HCT116 (cell line): ENCODE measurements at regions not wholly inside any gene's neighbourhood (a gene's known extent, or its start where the extent isn't known, plus 50 kb on each side); places are given as distances from the start of the nearest gene placed in this dataset.

Experiments used
- ATAC-seq: fragments of 200-7000 bp; cut with Tn5 transposase; 2 replicates; pipeline ENCODE4 v1.9.1; 2020; ENCODE audit warnings: mild to moderate bottlenecking, moderate library complexity
- BruUV-seq: library from RNA; stranded (reverse); fragments of 400-500 nt; replicated peaks from 2 replicates; lab custom pipeline; 2021; lab: Mats Ljungman, UMichigan
- CTCF ChIA-PET: fragments of 300-600 bp; sonication (Branson Sonifier 250); formaldehyde crosslinking; loops from one replicate; lab custom pipeline; 2021; ENCODE audit warnings: antibody characterized with exemption; lab: Charles Lee
- POLR2A ChIA-PET: fragments of 300-600, 350-600 bp; sonication (Branson Sonifier 250); formaldehyde crosslinking; loops from one replicate; lab custom pipeline; 2021; ENCODE audit warnings: antibody characterized with exemption; lab: Charles Lee
- RAD21 ChIA-PET, 2 experiments: fragments of 300-600 bp; sonication (Branson Sonifier 250); formaldehyde crosslinking; loops; one replicate each; lab custom pipeline; 2023; ENCODE audit warnings: low total read pairs in 2 of 2; ENCODE audit not compliant: uncharacterized antibody in 2 of 2, unreplicated experiment in 2 of 2, low non-redundant PET in 1 of 2; lab: Charles Lee
- DNase-seq: peaks from one replicate; pipeline ENCODE4 v3.0.0-alpha.2; 2010; ENCODE audit warnings: low read depth, low spot score
- H2AFZ ChIP-seq: fragments of 200-600 bp; shearing (Covaris generic), sonication (generic); 2 replicates; pipeline ENCODE4 v1.6.1; 2017; ENCODE audit warnings: low read depth, mixed run types, mixed read lengths, antibody characterized with exemption, low read length; ENCODE audit not compliant: poor library complexity, severe bottlenecking
- H3K27ac ChIP-seq: 2 replicates; pipeline ENCODE4 v1.5.1; 2012; ENCODE audit warnings: low read depth, low read length
- H3K27me3 ChIP-seq: fragments of 200-600 bp; sonication (generic); 2 replicates; pipeline ENCODE4 v1.6.1; 2016; ENCODE audit warnings: mixed run types, low read length, mixed read lengths; ENCODE audit not compliant: insufficient read depth
- H3K36me3 ChIP-seq, 2 experiments: fragments of 200-500 bp in 1 of 2; fragments of 200-600 bp in 1 of 2; sonication (Bioruptor generic) in 1 of 2; sonication (generic) in 1 of 2; 2 replicates each; pipeline versions ENCODE4 v1.5.1 to v1.6.1; 2014 to 2016; ENCODE audit warnings: low read length in 2 of 2, inconsistent platforms in 1 of 2, mixed read lengths in 1 of 2, mixed run types in 1 of 2; ENCODE audit not compliant: insufficient read depth in 2 of 2, control insufficient read depth in 1 of 2
- H3K4me1 ChIP-seq, 2 experiments: fragments of 200-600 bp in 1 of 2; sonication (generic) in 1 of 2; 2 replicates each; pipeline versions ENCODE4 v1.5.1 to v1.6.1; 2012 to 2017; ENCODE audit warnings: low read length in 2 of 2, inconsistent platforms in 1 of 2, mild to moderate bottlenecking in 1 of 2, mixed read lengths in 1 of 2, mixed run types in 1 of 2, moderate library complexity in 1 of 2; ENCODE audit not compliant: insufficient read depth in 2 of 2, control insufficient read depth in 1 of 2
- H3K4me2 ChIP-seq: fragments of 200-600 bp; sonication (generic); 2 replicates; pipeline ENCODE4 v1.6.1; 2017; ENCODE audit warnings: mixed run types, low read length, mixed read lengths
- H3K4me3 ChIP-seq, 2 experiments: fragments of 200-600 bp in 1 of 2; sonication (generic) in 1 of 2; replicated peaks in 1 of 2; 2 replicates each; pipeline ENCODE4 v1.5.1; 2011 to 2016; ENCODE audit warnings: low read length in 2 of 2, control low read depth in 1 of 2, low read depth in 1 of 2, mild to moderate bottlenecking in 1 of 2, mixed read lengths in 1 of 2, mixed run types in 1 of 2
- H3K79me2 ChIP-seq: fragments of 200-600 bp; sonication (generic); 2 replicates; pipeline ENCODE4 v1.6.1; 2017; ENCODE audit warnings: mild to moderate bottlenecking, mixed run types, low read length, moderate library complexity, mixed read lengths; ENCODE audit not compliant: insufficient read depth
- H3K9ac ChIP-seq: fragments of 200-600 bp; sonication (generic); 2 replicates; pipeline ENCODE4 v1.6.1; 2016; ENCODE audit warnings: low read length, mixed read lengths
- H3K9me2 ChIP-seq: fragments of 200-600 bp; sonication (generic), shearing (Covaris generic); 2 replicates; pipeline ENCODE4 v1.6.1; 2017; ENCODE audit warnings: mixed run types, mild to moderate bottlenecking, moderate library complexity; ENCODE audit not compliant: insufficient read depth
- H3K9me3 ChIP-seq, 2 experiments: fragments of 200-500 bp in 1 of 2; fragments of 200-600 bp in 1 of 2; sonication (Bioruptor generic) in 1 of 2; sonication (generic) in 1 of 2; 2 replicates each; pipeline ENCODE4 v1.6.1; 2014 to 2017; ENCODE audit warnings: low read length in 2 of 2, mixed read lengths in 2 of 2, inconsistent platforms in 1 of 2, low read depth in 1 of 2, mild to moderate bottlenecking in 1 of 2, mixed run types in 1 of 2, moderate library complexity in 1 of 2; ENCODE audit not compliant: control insufficient read depth in 1 of 2, insufficient read depth in 1 of 2
- H4K20me1 ChIP-seq: fragments of 200-600 bp; sonication (generic), shearing (Covaris generic); 2 replicates; pipeline ENCODE4 v1.6.1; 2017; ENCODE audit warnings: mixed run types, mild to moderate bottlenecking, moderate library complexity; ENCODE audit not compliant: insufficient read depth
- EZH2 ChIP-seq: fragments of 200-600 bp; sonication (generic); IDR thresholded peaks from 2 replicates; pipeline ENCODE4 v1.6.1; 2017; ENCODE audit warnings: antibody characterized with exemption, mixed run types
- RAD21 ChIP-seq: IDR thresholded peaks from 2 replicates; pipeline ENCODE4 v1.6.1; 2012; ENCODE audit warnings: low read depth, mild to moderate bottlenecking
- SRF ChIP-seq: IDR thresholded peaks from 2 replicates; pipeline ENCODE4 v1.6.1; 2012; ENCODE audit warnings: low read depth
- intact Hi-C: fragments of 100-400 bp; cut with micrococcal nuclease; formaldehyde crosslinking; loops from 2 replicates; pipeline ENCODE4 v1.10.0; 2022

DNA sequence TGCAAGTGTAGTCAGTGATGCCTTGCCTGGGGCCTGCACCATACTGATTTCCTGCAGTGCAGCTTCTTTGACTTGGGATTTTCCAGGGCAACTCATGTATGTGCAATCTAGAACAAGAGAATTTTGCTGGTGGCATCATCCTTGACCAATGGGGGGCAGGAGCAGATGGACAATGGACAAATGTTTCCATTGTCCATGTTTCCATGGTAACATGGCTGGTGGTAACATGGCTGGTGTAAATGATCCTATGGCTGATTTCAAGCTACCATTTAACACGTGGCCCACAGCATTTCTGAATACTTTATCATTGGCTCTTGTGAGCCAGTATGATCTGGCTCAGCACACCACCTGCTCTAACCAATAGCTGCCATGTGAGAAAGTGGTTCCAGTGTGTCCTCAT is 130.1 kb upstream of the OSMR start:
- TF ChIP-seq SRF, result no peak
- BruUV-seq, result no TSS peak
- intact Hi-C loops, result no loop called here
- no peak overlapping the region for H3K4me2 ChIP-seq
- H3K9me3 ChIP-seq, result no peaks in the 10 kb centered on the region
- ChIA-PET CTCF (interaction anchor here (1.4 to 1.5 kb wide), 2 partner anchors 274 to 333 kb away, joined by 3 to 4 read pairs; no protein-coding TSS in a partner anchor), RAD21 (no interaction called here), POLR2A (no interaction called here)
- no peaks in the 10 kb centered on the region for H3K9me2 ChIP-seq
- no peaks in the 10 kb centered on the region for H3K36me3 ChIP-seq
- no peak overlapping the region for H3K9ac ChIP-seq
- no peak overlapping the region for H3K4me3 ChIP-seq
- no peaks in the 10 kb centered on the region for H3K4me1 ChIP-seq
- ATAC-seq, result no peak
- no peaks in the 10 kb centered on the region for H3K79me2 ChIP-seq
- no peaks in the 10 kb centered on the region for H3K27me3 ChIP-seq
- H3K27ac ChIP-seq, result no peak overlapping the region
- H4K20me1 ChIP-seq, result no peaks in the 10 kb centered on the region
- peak; percentile 10 for DNase-seq
- no peak overlapping the region for H2AFZ ChIP-seq

DNA sequence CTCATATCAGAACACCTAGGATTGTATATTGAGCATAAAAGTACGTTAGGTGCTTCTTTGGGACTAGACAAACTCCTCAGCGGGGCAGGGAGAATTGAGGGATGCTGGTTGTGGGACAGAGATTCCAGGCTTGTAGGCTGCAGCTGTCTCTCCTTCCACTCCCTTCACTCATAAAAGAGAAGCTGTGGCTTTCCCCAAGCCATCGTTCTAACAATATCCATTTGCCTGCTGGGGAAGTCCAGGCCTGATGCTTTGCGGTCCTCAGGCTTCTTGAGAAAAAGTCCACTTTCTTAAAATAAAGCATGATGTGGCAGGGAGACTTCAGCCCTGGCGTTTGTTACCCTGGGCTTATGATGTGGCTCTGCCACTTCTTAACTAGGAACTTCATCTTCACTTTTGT is 129.3 kb upstream of the OSMR start:
- Histone ChIP-seq H3K79me2 (no peaks in the 10 kb centered on the region), H3K9me2 (no peaks in the 10 kb centered on the region), H4K20me1 (no peaks in the 10 kb centered on the region), H3K4me3 (no peak overlapping the region), H3K9ac (no peak overlapping the region), H3K36me3 (no peaks in the 10 kb centered on the region), H3K4me2 (no peak overlapping the region), H3K27me3 (no peaks in the 10 kb centered on the region), H3K4me1 (no peaks in the 10 kb centered on the region), H2AFZ (no peak overlapping the region), H3K9me3 (no peaks in the 10 kb centered on the region), H3K27ac (no peak overlapping the region)
- RAD21 ChIA-PET, result no interaction called here
- no peak for ATAC-seq
- POLR2A ChIA-PET, result no interaction called here
- DNase-seq, result no peak
- no TSS peak for BruUV-seq
- TF ChIP-seq RAD21 (no peak), EZH2 (no peak)
- intact Hi-C loops, result no loop called here
- CTCF ChIA-PET, result interaction anchor here (1.4 to 1.5 kb wide), 2 partner anchors 275 to 334 kb away, joined by 3 to 4 read pairs; no protein-coding TSS in a partner anchor
